Panc1 (cell line): ENCODE measurements at regions not wholly inside any gene's neighbourhood (a gene's known extent, or its start where the extent isn't known, plus 50 kb on each side); places are given as distances from the start of the nearest gene placed in this dataset.

ENCODE experiments used
- ATAC-seq: fragments of 200-7000 bp; cut with Tn5 transposase; 2 replicates; pipeline ENCODE4 v1.9.1; 2020; ENCODE audit warnings: mild to moderate bottlenecking, moderate library complexity
- BruUV-seq: library from RNA; stranded (reverse); fragments of 400-500 nt; replicated peaks from 2 replicates; lab custom pipeline; 2021; lab: Mats Ljungman, UMichigan
- CTCF ChIA-PET: fragments of 300-600 bp; sonication (Branson Sonifier 250); formaldehyde crosslinking; loops from one replicate; lab custom pipeline; 2022; ENCODE audit warnings: antibody characterized with exemption; lab: Charles Lee
- POLR2A ChIA-PET: fragments of 300-600 bp; sonication (Branson Sonifier 250); formaldehyde crosslinking; loops from one replicate; lab custom pipeline; 2022; ENCODE audit warnings: antibody characterized with exemption; lab: Charles Lee
- DNase-seq: peaks from one replicate; pipeline ENCODE4 v3.0.0-alpha.2; 2010; ENCODE audit warnings: low read depth, low spot score
- H3K27ac ChIP-seq: 2 replicates; pipeline ENCODE4 v1.5.1; 2011; ENCODE audit warnings: mild to moderate bottlenecking, low read length, inconsistent platforms
- H3K27me3 ChIP-seq: fragments of 200-500 bp; sonication (Bioruptor generic); 2 replicates; pipeline ENCODE4 v1.6.0; 2014; ENCODE audit warnings: low read length, inconsistent platforms; ENCODE audit not compliant: control insufficient read depth, insufficient read depth
- H3K36me3 ChIP-seq: fragments of 200-500 bp; sonication (Bioruptor generic); 2 replicates; pipeline ENCODE4 v1.5.1; 2014; ENCODE audit warnings: inconsistent platforms, mild to moderate bottlenecking, low read length, moderate library complexity; ENCODE audit not compliant: control insufficient read depth, insufficient read depth
- H3K4me1 ChIP-seq: 2 replicates; pipeline ENCODE4 v1.5.1; 2011; ENCODE audit warnings: inconsistent platforms, mild to moderate bottlenecking, low read length, moderate library complexity; ENCODE audit not compliant: control insufficient read depth, insufficient read depth
- H3K4me3 ChIP-seq, 2 experiments: 2 replicates each; pipeline ENCODE4 v1.5.1; 2011 to 2012; ENCODE audit warnings: low read depth in 2 of 2, low read length in 2 of 2, mild to moderate bottlenecking in 2 of 2, inconsistent platforms in 1 of 2, moderate library complexity in 1 of 2
- H3K9me3 ChIP-seq: fragments of 200-500 bp; sonication (Bioruptor generic); 2 replicates; pipeline ENCODE4 v1.5.1; 2014; ENCODE audit warnings: low read depth, mild to moderate bottlenecking, inconsistent platforms, low read length, moderate library complexity; ENCODE audit not compliant: control insufficient read depth, insufficient read depth
- CTCF ChIP-seq: fragments of 450-650 bp; IDR thresholded peaks from 2 replicates; pipeline ENCODE4 v1.5.1; 2017; ENCODE audit warnings: mild to moderate bottlenecking
- POLR2AphosphoS5 ChIP-seq: IDR thresholded peaks from 2 replicates; pipeline ENCODE4 v1.6.1; 2012; ENCODE audit warnings: mild to moderate bottlenecking, low read depth, low read length, moderate library complexity
- REST ChIP-seq, 2 experiments: IDR thresholded peaks; 2 replicates each; pipeline ENCODE4 v1.6.1; 2011 to 2012; ENCODE audit warnings: low read depth in 2 of 2, control low read depth in 1 of 2, low read length in 1 of 2, mild to moderate bottlenecking in 1 of 2, moderate library complexity in 1 of 2; ENCODE audit not compliant: insufficient read depth in 1 of 2
- SIN3A ChIP-seq: IDR thresholded peaks from 2 replicates; pipeline ENCODE4 v1.6.1; 2012; ENCODE audit warnings: low read depth, mild to moderate bottlenecking, low read length, moderate library complexity, borderline replicate concordance; ENCODE audit not compliant: insufficient read depth
- TCF7L2 ChIP-seq: IDR thresholded peaks from 2 replicates; pipeline ENCODE4 v1.6.1; 2011; ENCODE audit warnings: mild to moderate bottlenecking, low read depth, low read length, inconsistent platforms
- in situ Hi-C: cut with HindIII; loops from 2 replicates; pipeline ENCODE4 v1.10.0; 2016; ENCODE audit warnings: low sequenced_read_pairs, low pct_unique_long_range_greater_than_20kb
- intact Hi-C: fragments of 100-400 bp; cut with micrococcal nuclease; formaldehyde crosslinking; loops from one replicate; pipeline ENCODE4 v1.10.0; 2022; ENCODE audit not compliant: unreplicated experiment

- Histone ChIP-seq H3K27me3 (no peaks in the 10 kb centered on the region), H3K9me3 (no peaks in the 10 kb centered on the region), H3K4me1 (no peaks in the 10 kb centered on the region), H3K36me3 (no peaks in the 10 kb centered on the region), H3K4me3 (no peak overlapping the region), H3K27ac (no peak overlapping the region)
- no TSS peak for BruUV-seq
- DNase-seq = no peak
- in situ Hi-C loops (no loop called here), intact Hi-C loops (no loop called here)
- POLR2A ChIA-PET = no interaction called here
- CTCF ChIA-PET = no interaction called here
- no peak for ATAC-seq
- no peak for TF ChIP-seq CTCF
- TF ChIP-seq REST (IDR thresholded peaks at IDR 0.05; ENCODE audit: insufficient read depth in 1 of 2, low read depth in 2 of 2, low read length in 1 of 2) = no peak
- TF ChIP-seq SIN3A = no peak
- no peak for TF ChIP-seq POLR2AphosphoS5
- no peak for TF ChIP-seq TCF7L2
These were observed 169.1 kb downstream of the LHFPL1 start for GRCh38 chrX:112510629-112511028.

- in situ Hi-C loops = no loop called here
- ChIA-PET CTCF (no interaction called here), POLR2A (no interaction called here)
- Histone ChIP-seq H3K27me3 (no peaks in the 10 kb centered on the region), H3K4me1 (no peaks in the 10 kb centered on the region), H3K36me3 (no peaks in the 10 kb centered on the region), H3K27ac (no peak overlapping the region), H3K9me3 (no peaks in the 10 kb centered on the region), H3K4me3 (no peak overlapping the region)
- intact Hi-C loops = no loop called here
- BruUV-seq = no TSS peak
- no peak for DNase-seq
- TF ChIP-seq POLR2AphosphoS5 = no peak
- no peak for TF ChIP-seq REST (IDR thresholded peaks at IDR 0.05; ENCODE audit: insufficient read depth in 1 of 2, low read depth in 2 of 2, low read length in 1 of 2)
- TF ChIP-seq SIN3A = no peak
- no peak for TF ChIP-seq TCF7L2
- no peak for TF ChIP-seq CTCF
- no peak for ATAC-seq
These were observed 202.1 kb downstream of the LHFPL1 start for GRCh38 chrX:112477653-112478052.
